ENCODE measurements at regions not wholly inside any gene's neighbourhood (a gene's known extent, or its start where the extent isn't known, plus 50 kb on each side); places are given as distances from the start of the nearest gene placed in this dataset.

- Mint-ChIP-seq H3K36me3 (ENCODE audit: unreplicated experiment) (no peaks in the 10 kb centered on the region), H3K4me3 (ENCODE audit: unreplicated experiment) (peak overlapping the region; percentile 59), H3K9me3 (ENCODE audit: unreplicated experiment) (no peaks in the 10 kb centered on the region), H3K27me3 (ENCODE audit: unreplicated experiment) (no peaks in the 10 kb centered on the region), H3K27ac (ENCODE audit: unreplicated experiment) (peak overlapping the region; percentile 88), H3K4me1 (ENCODE audit: unreplicated experiment) (peaks cover 39% of the 10 kb centered on the region)
- DNase-seq (ENCODE audit: extremely low spot score, unreplicated experiment): peak; percentile 56
- no peak for TF ChIP-seq CTCF (IDR thresholded peaks at IDR 0.05)
These were observed 151.1 kb upstream of the B3GAT2 start for GRCh38 chr6:71107911-71108420.

GRCh38 chr6:71114544-71114943 is 157.7 kb upstream of the B3GAT2 start:
- Mint-ChIP-seq H3K9me3 (ENCODE audit: unreplicated experiment) (peaks cover 13% of the 10 kb centered on the region), H3K27ac (ENCODE audit: unreplicated experiment) (no peak overlapping the region), H3K4me3 (ENCODE audit: unreplicated experiment) (no peak overlapping the region), H3K27me3 (ENCODE audit: unreplicated experiment) (no peaks in the 10 kb centered on the region), H3K4me1 (ENCODE audit: unreplicated experiment) (peaks cover 8% of the 10 kb centered on the region), H3K36me3 (ENCODE audit: unreplicated experiment) (peaks cover 2% of the 10 kb centered on the region)
- no peak for DNase-seq (ENCODE audit: extremely low spot score, unreplicated experiment)
- TF ChIP-seq CTCF (IDR thresholded peaks at IDR 0.05): no peak

- Mint-ChIP-seq H3K27me3 (ENCODE audit: unreplicated experiment) (no peaks in the 10 kb centered on the region), H3K36me3 (ENCODE audit: unreplicated experiment) (peaks cover 6% of the 10 kb centered on the region), H3K27ac (ENCODE audit: unreplicated experiment) (no peak overlapping the region), H3K4me1 (ENCODE audit: unreplicated experiment) (peaks cover 8% of the 10 kb centered on the region), H3K4me3 (ENCODE audit: unreplicated experiment) (no peak overlapping the region), H3K9me3 (ENCODE audit: unreplicated experiment) (peaks cover 18% of the 10 kb centered on the region)
- no peak for DNase-seq (ENCODE audit: extremely low spot score, unreplicated experiment)
- no peak for TF ChIP-seq CTCF (IDR thresholded peaks at IDR 0.05)
These were observed 158.1 kb upstream of the B3GAT2 start for GRCh38 chr6:71114986-71115385.

- Mint-ChIP-seq H3K36me3 (ENCODE audit: unreplicated experiment) (peaks cover 10% of the 10 kb centered on the region), H3K9me3 (ENCODE audit: unreplicated experiment) (peaks cover 22% of the 10 kb centered on the region), H3K4me3 (ENCODE audit: unreplicated experiment) (no peak overlapping the region), H3K4me1 (ENCODE audit: unreplicated experiment) (peaks cover 31% of the 10 kb centered on the region), H3K27me3 (ENCODE audit: unreplicated experiment) (no peaks in the 10 kb centered on the region), H3K27ac (ENCODE audit: unreplicated experiment) (no peak overlapping the region)
- TF ChIP-seq CTCF (IDR thresholded peaks at IDR 0.05): no peak
- no peak for DNase-seq (ENCODE audit: extremely low spot score, unreplicated experiment)
These were observed 162.7 kb upstream of the B3GAT2 start for GRCh38 chr6:71119560-71119959.

GRCh38 chr6:71123051-71123450 is 165.6 kb upstream of the OGFRL1 start:
- H3K27ac Mint-ChIP-seq (ENCODE audit: unreplicated experiment): peak overlapping the region; percentile 89

More at GRCh38 chr6:71123051-71123450, 165.6 kb upstream of the OGFRL1 start:
- no peak overlapping the region for H3K4me3 Mint-ChIP-seq (ENCODE audit: unreplicated experiment)
- no peaks in the 10 kb centered on the region for H3K27me3 Mint-ChIP-seq (ENCODE audit: unreplicated experiment)
- peaks cover 42% of the 10 kb centered on the region for H3K4me1 Mint-ChIP-seq (ENCODE audit: unreplicated experiment)
- peaks cover 10% of the 10 kb centered on the region for H3K36me3 Mint-ChIP-seq (ENCODE audit: unreplicated experiment)
- TF ChIP-seq CTCF (IDR thresholded peaks at IDR 0.05): no peak
- peaks cover 26% of the 10 kb centered on the region for H3K9me3 Mint-ChIP-seq (ENCODE audit: unreplicated experiment)
- no peak for DNase-seq (ENCODE audit: extremely low spot score, unreplicated experiment)

Data from osteocyte (in vitro differentiated cells).